ENCODE measurements at regions not wholly inside any gene's neighbourhood (a gene's known extent, or its start where the extent isn't known, plus 50 kb on each side); places are given as distances from the start of the nearest gene placed in this dataset.

- H3K79me2 ChIP-seq (ENCODE audit: insufficient read depth, low read length): no peaks in the 10 kb centered on the region
- H3K9me2 ChIP-seq (replicated peaks; ENCODE audit: low read depth, low read length): no peaks in the 10 kb centered on the region
- H3K4me2 ChIP-seq (ENCODE audit: low read depth, low read length, poor library complexity, severe bottlenecking): no peak overlapping the region
- no peaks in the 10 kb centered on the region for H3F3A ChIP-seq (ENCODE audit: low read depth)
- H3K27me3 ChIP-seq (ENCODE audit: insufficient read depth, low read length, poor library complexity, severe bottlenecking): no peaks in the 10 kb centered on the region
- no peak overlapping the region for H3K9ac ChIP-seq (ENCODE audit: low read depth, low read length, poor library complexity, severe bottlenecking)
- no peaks in the 10 kb centered on the region for H3K36me3 ChIP-seq (ENCODE audit: insufficient read depth, low read length)
- H3K9me3 ChIP-seq (ENCODE audit: insufficient read depth, low read depth, low read length): no peaks in the 10 kb centered on the region
- H3K4me3 ChIP-seq (ENCODE audit: low read length, poor library complexity, severe bottlenecking): no peak overlapping the region
- no peak for TF ChIP-seq EZH2phosphoT487 (IDR thresholded peaks at IDR 0.05; ENCODE audit: borderline replicate concordance)
- no peak for TF ChIP-seq CTCF (conservative IDR thresholded peaks at IDR 0.05; ENCODE audit: low read length)
- H3K4me1 ChIP-seq (ENCODE audit: insufficient read depth, low read length, poor library complexity, severe bottlenecking): no peaks in the 10 kb centered on the region
- no peaks in the 10 kb centered on the region for H4K20me1 ChIP-seq (ENCODE audit: insufficient read depth, low read length, poor library complexity, severe bottlenecking)
- H2AFZ ChIP-seq (ENCODE audit: low read length): no peak overlapping the region
Measured at GRCh38 chr12:94062194-94062593, 86.2 kb upstream of the PLXNC1 start.

GRCh38 chr12:94062796-94063635, 85.4 kb upstream of the PLXNC1 start:
- H3K27me3 ChIP-seq (ENCODE audit: insufficient read depth, low read length, poor library complexity, severe bottlenecking): no peaks in the 10 kb centered on the region
- no peak overlapping the region for H3K4me2 ChIP-seq (ENCODE audit: low read depth, low read length, poor library complexity, severe bottlenecking)
- no peaks in the 10 kb centered on the region for H3K9me2 ChIP-seq (replicated peaks; ENCODE audit: low read depth, low read length)
- no peak overlapping the region for H3K9ac ChIP-seq (ENCODE audit: low read depth, low read length, poor library complexity, severe bottlenecking)
- no peak overlapping the region for H2AFZ ChIP-seq (ENCODE audit: low read length)
- TF ChIP-seq CTCF (conservative IDR thresholded peaks at IDR 0.05; ENCODE audit: low read length) (no peak), EZH2phosphoT487 (IDR thresholded peaks at IDR 0.05; ENCODE audit: borderline replicate concordance) (no peak)
- no peak overlapping the region for H3K4me3 ChIP-seq (ENCODE audit: low read length, poor library complexity, severe bottlenecking)
- no peaks in the 10 kb centered on the region for H3K9me3 ChIP-seq (ENCODE audit: insufficient read depth, low read depth, low read length)
- H3K79me2 ChIP-seq (ENCODE audit: insufficient read depth, low read length): no peaks in the 10 kb centered on the region
- no peaks in the 10 kb centered on the region for H4K20me1 ChIP-seq (ENCODE audit: insufficient read depth, low read length, poor library complexity, severe bottlenecking)
- H3K36me3 ChIP-seq (ENCODE audit: insufficient read depth, low read length): no peaks in the 10 kb centered on the region
- H3K4me1 ChIP-seq (ENCODE audit: insufficient read depth, low read length, poor library complexity, severe bottlenecking): no peaks in the 10 kb centered on the region
- no peaks in the 10 kb centered on the region for H3F3A ChIP-seq (ENCODE audit: low read depth)

GRCh38 chr12:94070520-94070919, 77.9 kb upstream of the PLXNC1 start:
- Histone ChIP-seq H3F3A (ENCODE audit: low read depth) (no peaks in the 10 kb centered on the region), H2AFZ (ENCODE audit: low read length) (no peak overlapping the region), H3K4me1 (ENCODE audit: insufficient read depth, low read length, poor library complexity, severe bottlenecking) (peaks cover 8% of the 10 kb centered on the region), H3K9me2 (replicated peaks; ENCODE audit: low read depth, low read length) (no peaks in the 10 kb centered on the region), H3K4me2 (ENCODE audit: low read depth, low read length, poor library complexity, severe bottlenecking) (no peak overlapping the region), H3K9ac (ENCODE audit: low read depth, low read length, poor library complexity, severe bottlenecking) (no peak overlapping the region), H3K27me3 (ENCODE audit: insufficient read depth, low read length, poor library complexity, severe bottlenecking) (no peaks in the 10 kb centered on the region), H4K20me1 (ENCODE audit: insufficient read depth, low read length, poor library complexity, severe bottlenecking) (no peaks in the 10 kb centered on the region), H3K36me3 (ENCODE audit: insufficient read depth, low read length) (no peaks in the 10 kb centered on the region), H3K79me2 (ENCODE audit: insufficient read depth, low read length) (no peaks in the 10 kb centered on the region), H3K4me3 (ENCODE audit: low read length, poor library complexity, severe bottlenecking) (no peak overlapping the region), H3K9me3 (ENCODE audit: insufficient read depth, low read depth, low read length) (no peaks in the 10 kb centered on the region)
- TF ChIP-seq CTCF (conservative IDR thresholded peaks at IDR 0.05; ENCODE audit: low read length): no peak
- no peak for TF ChIP-seq EZH2phosphoT487 (IDR thresholded peaks at IDR 0.05; ENCODE audit: borderline replicate concordance)

Measured in Loucy (cell line).